ENCODE measurements at regions not wholly inside any gene's neighbourhood (a gene's known extent, or its start where the extent isn't known, plus 50 kb on each side); places are given as distances from the start of the nearest gene placed in this dataset.
A peak's percentile ranks its signal among the peaks of the same experiment; 100 is the strongest.

DNA sequence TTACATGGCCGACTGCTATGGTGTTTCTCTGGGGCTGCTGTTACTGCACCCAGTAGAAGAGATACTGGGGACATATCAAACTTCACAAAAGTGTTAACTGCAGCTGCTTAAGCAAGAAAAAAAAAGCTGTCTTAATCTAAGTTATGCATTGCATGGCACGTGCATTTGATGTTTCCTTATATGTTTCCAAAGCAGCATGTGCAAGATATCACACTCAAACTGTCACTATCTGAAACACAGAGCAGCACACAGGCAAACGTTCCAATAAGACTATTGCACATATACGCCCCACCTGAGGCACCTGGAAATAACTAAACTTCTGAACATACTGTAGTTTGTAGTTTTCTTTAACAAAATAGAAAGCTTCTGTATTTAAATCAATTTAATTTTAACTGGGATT lies 671.4 kb upstream of the ADGRL2 start:
- DNase-seq, result no peak

DNA sequence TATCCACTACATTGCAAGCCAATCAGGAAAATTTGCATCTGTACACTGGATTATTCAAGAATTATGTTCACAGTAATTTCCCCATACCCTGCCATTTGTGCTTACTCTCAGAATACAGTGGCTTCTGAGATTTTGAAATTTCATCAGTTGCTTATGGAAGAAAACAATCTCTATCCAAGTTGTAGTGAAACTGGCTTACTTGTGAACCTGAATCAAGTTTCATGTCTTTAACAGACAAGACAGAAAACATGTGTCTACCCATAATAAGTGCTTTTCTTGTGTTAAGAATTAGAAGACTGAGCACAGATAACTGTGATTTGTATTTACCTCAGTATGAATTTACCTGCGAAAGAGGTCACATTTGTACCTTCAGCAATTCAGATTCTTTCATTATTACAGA lies 672.7 kb upstream of the ADGRL2 start:
- DNase-seq, result no peak

DNA sequence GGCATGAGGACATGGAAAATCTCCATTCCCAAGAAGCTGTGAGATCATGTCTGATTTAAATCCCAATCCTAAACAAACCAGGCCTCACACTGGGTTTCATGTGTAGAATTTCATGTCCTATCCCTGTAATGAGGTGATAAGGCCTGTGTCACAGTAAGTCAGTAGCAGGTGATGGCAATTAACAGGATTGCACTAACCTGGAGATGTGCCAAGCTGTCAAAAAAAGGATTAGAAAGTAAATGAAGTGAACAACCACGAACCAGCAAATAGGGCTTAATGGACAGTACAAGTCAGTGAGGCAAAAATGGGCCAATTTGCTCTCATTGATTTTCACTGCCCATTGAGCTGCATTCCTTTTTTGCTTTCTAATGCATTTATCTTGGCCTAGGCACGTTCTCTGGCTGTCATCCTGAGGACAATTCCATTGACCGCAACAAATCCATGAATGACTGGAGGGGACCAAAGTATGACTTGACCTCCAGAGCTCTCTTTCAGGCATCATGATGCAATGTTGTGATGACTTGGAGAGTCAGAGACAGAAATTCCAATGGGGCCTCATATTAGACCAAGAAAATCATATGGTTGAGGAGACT lies 673.6 kb upstream of the ADGRL2 start:
- DNase-seq, result peak; percentile 77

DNA sequence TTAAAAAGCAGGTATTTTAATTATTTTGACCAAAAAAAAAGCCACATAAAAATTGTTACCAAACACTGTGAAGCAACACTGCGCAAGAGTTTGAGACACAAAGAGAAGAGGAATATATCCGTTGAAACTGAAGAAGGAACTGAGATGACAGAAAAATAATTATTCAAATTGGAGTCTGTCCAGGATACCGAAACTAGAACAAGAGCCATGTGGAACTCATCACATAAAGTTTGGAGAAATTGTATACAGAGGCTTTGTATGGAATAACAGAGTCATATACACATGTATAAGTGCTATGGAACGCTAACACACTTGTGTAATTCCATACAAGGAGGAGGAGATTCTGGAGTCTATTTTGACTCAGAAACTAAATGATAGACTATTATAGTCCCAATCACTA lies 675.1 kb upstream of the ADGRL2 start:
- no peak for DNase-seq

DNA sequence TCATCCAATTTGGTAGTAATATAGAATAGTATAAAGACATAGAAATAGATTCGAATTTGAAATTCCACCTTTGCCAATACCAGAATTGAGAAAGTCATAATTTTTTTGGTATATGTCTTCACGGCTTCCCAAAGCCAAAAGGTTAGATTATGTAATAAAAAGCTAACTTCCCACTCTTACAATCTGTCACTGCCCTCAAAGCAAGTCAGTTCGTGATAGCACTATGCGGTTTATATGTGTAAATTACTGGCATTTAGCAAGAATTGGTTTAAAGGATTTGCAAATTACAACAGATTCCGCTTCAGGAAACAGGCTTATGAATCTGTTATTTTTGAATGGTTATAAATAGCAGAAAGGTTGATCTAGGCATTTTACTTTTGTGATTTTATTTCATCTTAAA lies 679.4 kb upstream of the ADGRL2 start:
- DNase-seq, result no peak

DNA sequence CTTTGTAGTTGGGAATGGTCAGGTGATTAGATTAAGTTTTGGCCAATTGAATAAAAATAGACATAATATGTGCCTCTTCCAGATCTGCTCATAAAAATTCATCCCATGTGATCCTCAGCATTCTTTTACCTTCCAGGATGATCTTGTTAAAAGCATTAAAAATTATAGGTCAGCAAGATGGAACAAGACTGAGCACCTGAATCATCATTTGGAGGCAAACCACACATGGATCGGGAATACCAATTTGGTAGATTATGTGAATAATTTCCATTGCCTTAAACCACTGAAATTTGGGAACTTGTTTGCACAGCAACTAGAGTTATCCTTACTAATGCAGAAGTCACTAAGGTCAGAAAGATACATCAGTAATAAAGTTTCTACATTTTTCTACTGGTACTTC lies 681.4 kb upstream of the ADGRL2 start:
- DNase-seq, result no peak

DNA sequence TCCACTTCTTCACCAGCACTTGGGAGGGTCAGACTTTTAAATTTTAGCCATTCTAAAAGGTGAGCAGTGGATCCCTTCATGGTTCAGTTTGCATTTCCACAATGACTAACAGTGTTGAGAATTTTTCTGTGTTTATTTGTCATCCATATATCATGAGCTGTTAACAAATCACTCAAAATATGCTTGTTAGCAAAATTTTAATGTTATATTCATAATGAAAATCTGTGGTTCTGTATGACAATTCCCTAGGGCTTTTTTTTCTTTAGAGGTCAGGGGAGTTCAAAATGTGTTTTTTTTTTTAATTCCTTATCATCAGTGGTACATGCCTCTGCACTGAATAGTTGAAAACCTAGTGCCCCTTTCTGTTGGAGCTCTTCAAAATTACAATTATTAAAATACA lies 682.2 kb upstream of the ADGRL2 start:
- no peak for DNase-seq

DNA sequence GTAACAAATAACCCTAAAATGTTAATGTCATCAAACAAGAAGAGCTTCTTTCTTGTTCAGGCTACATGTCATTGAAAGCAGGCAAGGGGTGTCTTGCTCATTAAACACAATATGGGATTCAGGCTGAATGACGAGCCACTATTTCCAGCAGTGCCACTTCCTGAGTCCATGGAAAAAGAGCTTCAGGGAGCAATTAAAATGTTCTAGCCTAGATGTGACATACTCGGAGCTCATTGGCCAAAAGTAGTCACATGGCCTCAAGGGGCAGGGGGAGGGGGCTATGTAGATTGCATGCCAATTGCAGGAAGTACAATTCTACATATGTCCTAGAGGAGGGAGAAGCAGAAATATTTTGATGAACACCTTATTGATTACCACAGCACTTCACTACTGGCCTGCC lies 685.3 kb upstream of the ADGRL2 start:
- no peak for DNase-seq

DNA sequence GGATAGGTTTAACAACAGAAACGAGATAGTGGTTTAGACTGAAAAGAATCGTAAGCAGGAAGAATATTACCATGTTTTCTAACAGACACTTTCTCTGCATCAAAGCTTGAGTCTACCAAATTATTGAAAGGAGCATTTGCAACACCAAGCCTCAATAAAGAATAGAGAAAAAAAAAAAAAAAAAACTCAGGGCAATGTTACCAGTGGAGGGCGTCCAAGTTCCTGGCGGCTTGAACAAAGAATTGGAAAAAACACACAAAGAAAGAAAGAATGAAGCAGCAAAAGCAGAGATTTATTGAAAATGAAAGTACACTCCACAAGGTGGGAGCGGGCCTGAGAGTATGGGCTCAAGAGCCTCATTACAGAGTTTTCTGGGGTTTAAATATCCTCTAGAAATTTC lies 686.5 kb upstream of the ADGRL2 start:
- no peak for DNase-seq

DNA sequence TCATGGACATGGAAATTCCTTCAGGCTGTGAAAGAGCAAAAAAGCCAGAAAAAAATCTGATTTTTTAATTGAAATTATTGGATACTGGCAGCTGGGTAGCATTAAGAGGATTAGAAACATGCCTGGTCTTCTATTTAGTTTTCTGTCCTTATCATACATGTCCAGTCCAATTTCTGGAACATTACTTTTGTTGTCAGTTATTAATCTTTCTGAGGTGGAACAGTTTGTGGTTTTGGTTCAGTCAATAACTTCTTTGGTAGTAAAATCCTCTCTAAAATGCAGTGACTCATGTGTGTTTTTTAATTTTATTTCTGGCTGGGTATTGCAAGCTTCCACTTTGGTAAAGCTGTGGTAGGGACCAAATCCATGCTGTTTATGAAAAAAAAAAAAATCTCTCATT lies 687.0 kb upstream of the ADGRL2 start:
- DNase-seq, result no peak

DNA sequence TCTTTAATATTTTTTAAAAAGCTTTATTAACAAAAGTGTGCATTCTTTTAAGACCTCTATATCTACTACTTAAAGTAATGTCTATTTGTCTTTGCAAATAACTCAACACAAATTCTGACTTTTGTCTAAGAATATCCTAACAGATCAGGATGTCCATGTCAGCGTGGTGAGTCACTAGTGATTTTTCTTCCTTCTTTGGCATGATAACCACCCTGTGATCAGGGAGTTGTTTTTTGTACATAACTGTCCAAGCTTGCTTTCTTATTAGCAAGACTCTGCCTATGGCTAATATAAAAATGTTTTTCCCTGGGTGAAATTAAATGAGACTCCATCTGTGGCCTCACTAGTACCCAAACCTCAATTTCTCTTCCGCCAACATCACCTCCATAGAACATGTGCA lies 688.9 kb upstream of the ADGRL2 start:
- no peak for DNase-seq

DNA sequence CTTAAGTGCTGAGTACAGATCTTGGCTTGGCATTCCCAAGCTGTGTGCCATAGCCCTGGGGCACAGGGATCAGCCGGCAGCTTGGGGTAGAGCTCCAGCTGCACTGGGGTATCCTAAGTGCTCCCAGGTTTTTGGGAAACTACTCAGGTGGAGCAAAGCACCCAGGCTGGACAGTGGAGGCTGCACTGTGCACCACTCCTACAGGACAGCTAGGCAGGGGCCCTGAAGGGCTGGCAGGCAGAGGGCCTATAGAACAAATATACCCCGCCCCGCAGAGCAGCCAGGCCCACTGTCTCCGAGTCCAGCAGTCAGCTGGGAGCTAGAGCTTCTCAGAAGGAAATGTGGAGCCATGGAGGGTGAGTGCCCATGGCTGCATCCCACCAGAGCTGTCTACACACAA lies 691.7 kb upstream of the ADGRL2 start:
- DNase-seq, result no peak

DNA sequence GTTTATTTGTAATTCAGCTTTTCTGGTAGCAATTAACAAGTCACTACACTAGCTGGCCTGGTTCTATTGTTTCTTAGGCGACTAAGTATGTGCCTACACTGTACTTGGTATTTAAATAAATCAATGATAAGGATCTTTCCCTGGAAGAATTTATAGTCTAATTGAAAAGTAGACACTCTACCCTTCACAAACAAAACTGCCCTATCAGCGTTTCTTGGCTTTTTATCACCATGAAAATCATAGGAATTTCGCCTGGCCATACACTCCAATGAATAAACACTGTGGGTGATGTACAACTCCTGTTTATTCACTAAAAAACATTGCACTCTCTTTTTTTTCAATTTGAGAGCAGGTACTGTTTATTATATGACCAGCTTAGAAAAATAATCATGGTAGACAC lies 702.9 kb upstream of the ADGRL2 start:
- no peak for DNase-seq

DNA sequence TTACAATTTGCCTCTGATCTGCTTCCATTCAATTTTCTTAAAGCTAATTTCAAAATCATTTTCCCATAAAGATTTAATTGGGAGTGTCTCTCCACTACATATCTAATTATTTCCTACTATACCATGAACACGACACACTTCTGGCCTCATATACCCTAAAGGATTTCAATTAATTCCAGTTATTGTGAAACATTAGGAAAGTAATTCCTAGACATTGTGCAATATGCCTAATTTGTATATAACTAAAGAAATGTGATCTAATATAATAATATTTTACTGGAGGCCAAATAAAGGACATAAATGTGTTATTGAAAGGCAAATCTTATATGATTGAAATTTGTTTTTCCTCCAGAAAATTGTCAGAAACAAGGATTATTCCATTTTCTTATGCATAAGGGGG lies 727.2 kb upstream of the ADGRL2 start:
- DNase-seq, result no peak

DNA sequence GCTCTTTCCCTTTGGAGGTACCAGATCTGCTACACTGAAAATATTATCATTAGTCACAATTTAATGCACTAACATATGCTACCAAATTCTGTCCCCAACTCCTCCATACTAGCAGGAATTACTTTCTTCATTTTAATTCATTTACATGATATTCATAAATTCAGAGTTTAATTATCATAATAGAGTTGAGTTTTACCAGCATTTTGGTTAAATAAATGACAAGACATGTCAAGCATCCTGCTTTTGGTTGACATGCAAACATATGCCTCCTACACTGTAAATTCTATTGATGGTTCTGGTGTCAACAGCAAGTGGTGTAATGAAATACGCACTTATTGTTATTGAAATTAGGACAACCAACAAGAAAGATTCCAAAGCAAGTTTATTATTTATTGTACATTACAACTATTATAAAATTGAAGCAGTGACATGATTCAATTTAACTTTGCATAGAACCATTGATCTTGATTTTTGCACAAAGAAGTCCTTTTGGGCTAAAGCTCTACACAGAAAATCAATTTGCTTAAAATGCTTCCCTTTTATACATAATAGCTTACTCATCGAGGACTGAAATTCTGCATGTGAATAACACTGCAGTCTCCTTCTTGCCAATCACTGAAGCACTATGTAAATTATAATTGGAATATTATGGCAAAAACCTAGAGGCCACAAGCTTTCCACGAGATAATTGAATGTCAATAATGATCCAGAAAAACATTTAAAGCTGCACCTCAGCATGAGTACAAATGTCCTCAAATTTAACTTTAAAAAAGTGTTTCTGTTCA lies 728.6 kb upstream of the ADGRL2 start:
- no peak for DNase-seq

DNA sequence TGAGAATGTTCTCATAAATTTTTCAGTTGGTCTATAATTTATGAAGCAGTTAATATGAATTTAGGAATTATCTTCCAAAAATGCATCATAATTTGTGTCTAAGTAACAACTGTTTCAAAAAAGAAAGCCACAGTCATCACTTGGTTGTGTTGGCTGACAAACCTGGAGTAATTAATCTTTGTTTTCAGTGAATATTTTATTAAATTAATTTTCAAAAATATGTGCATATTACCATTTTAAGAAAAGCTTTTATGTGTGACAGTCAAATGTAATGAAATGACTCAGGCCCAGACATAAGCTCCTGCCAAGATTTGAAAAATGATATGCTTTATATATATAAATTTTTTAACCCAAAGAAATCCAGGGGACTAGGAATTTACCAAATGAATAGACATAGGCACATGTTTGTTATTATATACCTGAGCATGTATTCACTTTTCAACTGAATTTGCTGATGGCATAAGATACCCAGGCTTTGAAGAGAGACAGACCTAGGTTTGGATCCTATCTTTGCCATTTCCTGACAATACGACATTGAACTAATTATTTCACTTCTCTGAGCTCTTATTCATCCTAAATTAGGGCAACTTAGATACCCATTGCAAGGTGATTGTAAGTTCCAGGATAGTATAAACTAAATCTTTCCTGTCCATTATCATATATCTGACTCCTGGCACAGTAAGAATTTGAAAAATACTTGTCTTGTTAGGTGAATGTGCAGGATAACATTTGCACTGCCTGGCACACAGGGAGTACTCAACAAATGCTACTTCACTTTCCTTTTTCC lies 729.5 kb upstream of the ADGRL2 start:
- no peak for DNase-seq

DNA sequence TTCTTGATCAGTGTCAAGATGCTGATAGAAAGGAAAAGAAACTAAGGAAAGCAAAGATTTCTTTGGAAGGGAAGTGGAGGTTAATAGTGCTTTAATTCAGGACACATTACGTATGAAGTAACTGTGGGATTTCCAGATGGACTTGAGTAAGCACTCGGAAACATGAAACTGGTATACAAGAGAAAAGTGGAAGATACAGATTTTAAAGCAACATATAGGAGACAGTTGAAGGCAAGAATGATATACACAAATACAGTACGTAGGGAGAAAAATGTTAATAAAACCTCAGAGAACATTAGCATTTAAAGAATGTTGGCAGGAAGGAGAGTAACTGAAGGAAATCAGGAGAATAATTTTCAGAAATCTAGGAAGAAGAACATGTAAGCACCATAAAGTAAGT lies 730.9 kb upstream of the ADGRL2 start:
- DNase-seq, result no peak

DNA sequence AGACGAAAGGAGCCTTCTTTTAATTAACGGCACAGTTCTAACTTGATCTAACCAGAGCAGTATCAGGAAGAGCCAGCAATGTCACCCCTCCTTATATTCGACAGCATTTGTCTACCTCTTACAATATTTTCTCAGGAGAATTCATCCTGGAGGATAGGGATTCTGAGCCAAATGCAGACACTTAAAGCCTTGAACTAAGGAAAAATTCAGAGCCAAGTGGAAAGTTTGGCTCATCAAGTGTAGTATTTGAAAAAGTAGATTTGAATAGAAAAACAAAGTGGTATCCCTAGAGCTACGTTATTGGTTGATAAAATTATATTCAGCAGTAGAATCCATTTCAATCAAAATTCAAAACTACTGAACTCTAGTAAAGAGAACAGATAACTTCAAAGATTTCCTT lies 732.0 kb upstream of the ADGRL2 start:
- DNase-seq, result no peak

DNA sequence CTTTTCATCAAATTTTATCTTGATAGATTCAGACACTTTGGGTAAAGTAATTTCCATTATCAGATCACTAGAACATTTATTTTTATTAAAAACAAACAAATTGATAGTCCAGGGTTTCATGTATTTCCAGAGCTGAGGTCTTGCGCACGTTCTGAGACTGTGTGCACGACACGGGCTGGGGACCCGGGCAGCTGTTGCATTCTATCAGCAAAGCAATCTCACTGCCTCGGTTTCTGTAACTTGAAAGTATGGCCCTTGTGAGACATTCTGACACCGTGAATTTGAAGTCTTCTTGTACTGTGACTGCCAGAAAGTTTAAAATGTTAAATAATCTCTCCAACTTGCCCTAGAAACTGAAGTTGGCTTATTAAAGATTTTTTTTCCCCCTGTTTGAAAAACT lies 746.9 kb upstream of the ADGRL2 start:
- no peak for DNase-seq

DNA sequence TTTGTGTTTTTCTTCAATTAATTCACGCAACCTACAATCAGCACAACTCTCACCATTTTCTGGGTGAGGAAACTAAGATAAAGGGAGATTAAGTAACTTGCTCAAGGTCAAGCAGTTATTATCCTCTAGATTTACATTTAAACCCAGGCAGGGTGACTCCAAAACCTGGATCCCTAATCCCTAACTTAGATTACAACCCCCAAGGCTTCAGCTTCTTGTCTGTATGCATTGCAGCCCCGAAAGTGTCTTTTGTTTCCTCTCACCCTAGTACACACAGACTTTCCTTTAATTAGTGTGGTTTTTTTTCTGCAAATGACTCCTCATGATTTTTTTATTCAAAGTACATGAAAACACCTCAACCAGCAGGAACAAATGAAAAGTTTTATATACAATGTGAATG lies 748.6 kb upstream of the ADGRL2 start:
- DNase-seq, result no peak

DNA sequence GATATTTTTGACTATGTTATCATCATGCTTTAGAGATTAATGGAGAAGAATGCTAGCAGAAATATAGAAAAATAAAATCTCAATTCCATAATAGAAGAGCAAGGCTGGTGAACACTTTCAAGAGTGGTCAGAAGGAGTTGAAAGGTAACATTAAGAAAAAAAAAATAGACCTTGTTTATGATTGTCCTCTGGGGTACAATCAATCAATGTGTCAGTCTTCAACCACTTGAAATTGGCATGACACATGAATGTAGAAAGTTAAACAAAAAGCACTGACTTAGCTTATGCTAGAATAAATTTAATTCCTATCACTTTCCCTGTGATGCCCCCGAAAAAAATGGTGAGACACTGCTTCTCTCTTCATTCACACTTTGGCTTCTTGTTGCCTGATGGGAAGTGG lies 750.3 kb upstream of the ADGRL2 start:
- DNase-seq, result no peak

DNA sequence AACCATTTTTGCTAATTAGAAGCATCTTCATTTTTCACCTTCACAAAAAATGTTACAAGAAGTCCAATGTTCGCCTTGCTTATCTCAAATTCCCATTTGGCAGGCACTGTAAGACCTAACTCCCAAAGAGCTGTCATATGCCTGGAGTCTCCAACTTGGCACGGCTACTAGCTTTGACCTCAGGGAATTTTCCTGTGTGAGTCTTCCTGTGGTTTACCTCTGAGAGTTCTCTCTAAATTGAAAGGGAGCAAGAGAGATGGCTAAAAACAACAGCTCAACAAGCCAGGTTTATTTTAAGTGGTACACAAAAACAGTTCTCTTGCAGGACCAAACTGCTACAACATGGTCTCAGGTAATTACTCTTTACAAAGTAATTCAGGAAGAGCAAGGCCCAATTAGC lies 756.0 kb upstream of the ADGRL2 start:
- no peak for DNase-seq

DNA sequence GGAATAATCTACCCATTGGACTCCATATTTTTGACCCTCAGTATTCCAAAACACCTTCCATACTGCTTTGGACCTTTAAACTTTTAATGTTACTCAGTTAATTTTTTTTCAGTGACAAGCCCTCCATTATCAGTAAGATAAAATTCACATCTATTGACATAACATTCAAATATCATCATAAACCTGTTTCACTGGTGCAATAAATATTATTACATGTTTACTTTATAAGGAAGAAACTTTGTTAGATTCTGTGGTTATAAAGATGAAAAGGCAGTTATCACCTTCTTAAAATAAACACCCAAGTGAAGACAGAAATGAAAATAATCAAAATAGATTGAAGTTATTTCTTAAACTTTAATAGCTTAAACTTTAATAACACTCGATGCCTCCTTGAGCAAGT lies 758.5 kb upstream of the ADGRL2 start:
- no peak for DNase-seq

DNA sequence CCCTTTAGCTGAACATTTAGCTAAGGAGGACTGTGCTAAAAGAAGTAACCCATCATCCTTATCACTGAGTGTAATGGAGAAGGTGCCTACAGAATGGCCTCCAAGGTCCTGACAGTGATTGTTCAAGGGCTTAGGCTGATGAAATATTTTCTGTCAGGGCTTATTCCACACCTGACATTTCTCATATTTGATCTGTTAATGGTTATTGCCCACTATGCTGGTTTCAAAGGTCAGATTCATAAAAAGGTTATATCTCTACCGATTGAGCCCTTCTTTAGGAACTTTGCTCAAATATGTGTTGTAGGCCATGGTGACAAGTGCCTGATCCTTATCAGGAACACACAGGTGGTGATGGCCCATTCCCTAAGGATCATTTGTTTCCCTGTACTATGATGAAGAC lies 766.4 kb upstream of the ADGRL2 start:
- no peak for DNase-seq

Measured in NCI-H1436 treated with DMSO at 0.1 percent for 48 hours (cell line).